ENCODE measurements at regions not wholly inside any gene's neighbourhood (a gene's known extent, or its start where the extent isn't known, plus 50 kb on each side); places are given as distances from the start of the nearest gene placed in this dataset.

DNA sequence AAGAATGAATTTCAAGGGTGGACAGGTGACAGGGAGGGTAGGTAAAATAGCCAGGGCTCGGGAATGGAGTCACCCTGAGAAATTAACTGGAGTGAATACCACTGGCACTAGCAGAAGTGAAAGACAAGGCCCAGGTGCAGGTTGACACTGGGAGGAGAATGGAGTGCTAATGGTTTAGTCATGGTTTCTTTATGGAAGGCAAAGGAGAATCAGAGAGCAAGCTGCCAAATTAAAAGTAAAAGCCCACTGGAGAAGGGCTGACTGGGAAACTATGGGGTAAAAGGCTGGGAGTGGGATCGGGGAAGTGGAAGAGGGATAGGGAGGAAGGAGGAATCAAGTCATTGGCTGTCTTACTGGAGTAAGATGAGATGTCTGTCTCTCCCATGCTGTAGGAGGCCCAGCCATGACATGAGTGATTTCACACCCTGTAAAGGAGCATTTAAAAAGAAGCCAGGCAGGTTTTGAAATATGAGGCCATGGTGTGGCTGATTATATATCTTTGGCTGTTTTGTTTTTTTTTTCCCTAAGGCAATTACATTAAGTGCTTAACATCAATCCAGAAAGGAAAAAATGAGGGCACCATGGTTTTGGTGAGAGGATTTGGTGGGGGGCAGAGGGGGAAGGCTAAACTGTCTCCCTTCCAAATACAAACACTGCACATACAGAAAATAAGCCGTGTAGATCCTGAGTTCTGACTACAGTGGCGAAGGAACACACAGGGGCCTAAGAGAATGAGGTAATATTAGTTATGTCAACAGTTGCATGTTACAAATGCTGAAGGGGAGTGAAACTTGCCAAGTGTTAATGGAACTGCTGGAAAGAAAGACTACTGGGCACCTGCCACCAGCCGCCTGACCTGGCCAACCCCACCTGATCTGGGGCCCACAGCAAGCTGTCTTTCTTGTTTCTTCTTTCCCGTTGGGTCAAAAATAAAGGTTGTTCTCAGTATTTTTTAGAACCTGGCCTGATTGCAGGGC lies 183.5 kb upstream of the TSC22D1 start:
- no peak for DNase-seq (ENCODE audit: low spot score)
- intact Hi-C loops (cut with DNase I) = loop anchor here (10.0 kb wide), 1 partner anchor 95 kb away; no protein-coding TSS in a partner anchor

DNA sequence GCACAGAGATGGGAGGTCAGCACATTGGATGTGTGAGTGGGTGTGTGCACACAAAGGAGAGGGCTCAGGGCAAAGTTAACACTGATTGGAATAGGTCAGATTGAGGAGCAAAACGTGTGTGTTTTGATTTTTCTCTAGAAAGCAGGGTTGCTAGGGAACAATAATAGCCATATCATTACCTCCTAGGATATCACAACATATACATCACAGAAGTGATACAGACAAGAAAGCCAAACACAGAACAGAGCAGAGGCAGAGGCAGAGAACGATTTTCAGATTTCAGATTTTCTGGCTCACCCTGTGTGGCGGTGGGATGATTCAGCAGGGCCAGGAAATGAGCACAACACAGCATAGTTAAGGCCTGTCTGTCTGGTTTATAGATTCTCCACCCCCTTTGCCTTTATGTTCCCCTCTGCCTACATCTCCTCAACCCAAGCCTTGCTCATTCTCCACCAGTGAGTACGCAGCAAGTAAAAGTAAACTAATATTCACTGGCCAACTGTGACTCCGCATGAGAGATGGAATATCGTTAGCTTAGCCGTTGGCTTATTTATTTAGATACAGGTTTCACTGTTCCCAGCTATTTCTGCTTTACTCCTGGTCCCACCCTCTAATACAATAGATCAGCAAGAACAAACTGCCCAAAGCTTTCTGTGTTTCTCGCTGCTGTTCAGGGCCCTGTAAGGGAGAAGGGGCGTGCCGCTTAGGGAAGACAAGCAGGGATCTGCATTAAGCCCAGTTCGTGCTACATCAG lies 182.7 kb upstream of the TSC22D1 start:
- DNase-seq (ENCODE audit: low spot score) = no peak
- intact Hi-C loops (cut with DNase I) = loop anchor here (10.0 kb wide), 1 partner anchor 96 kb away; no protein-coding TSS in a partner anchor

DNA sequence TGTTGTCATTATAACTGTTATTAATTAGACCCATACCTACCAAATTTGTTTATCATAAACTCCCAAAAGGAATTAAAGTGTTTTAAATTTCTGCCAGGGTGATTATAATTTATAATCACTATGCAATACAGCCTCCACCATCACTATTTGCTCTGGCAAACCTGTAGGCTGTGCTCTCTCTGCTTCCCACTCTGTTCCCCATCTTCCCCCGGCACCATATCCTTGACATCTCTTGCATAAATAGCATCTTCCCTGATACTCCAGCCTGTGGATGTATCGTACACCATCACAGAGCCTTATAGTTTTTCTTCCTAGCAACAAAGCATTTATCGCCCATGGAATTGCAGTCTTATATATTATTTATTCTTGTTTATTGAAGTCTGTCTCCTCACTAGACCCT lies 181.5 kb upstream of the TSC22D1 start:
- no peak for DNase-seq (ENCODE audit: low spot score)
- intact Hi-C loops (cut with DNase I) = loop anchor here (10.0 kb wide), 1 partner anchor 97 kb away; no protein-coding TSS in a partner anchor

DNA sequence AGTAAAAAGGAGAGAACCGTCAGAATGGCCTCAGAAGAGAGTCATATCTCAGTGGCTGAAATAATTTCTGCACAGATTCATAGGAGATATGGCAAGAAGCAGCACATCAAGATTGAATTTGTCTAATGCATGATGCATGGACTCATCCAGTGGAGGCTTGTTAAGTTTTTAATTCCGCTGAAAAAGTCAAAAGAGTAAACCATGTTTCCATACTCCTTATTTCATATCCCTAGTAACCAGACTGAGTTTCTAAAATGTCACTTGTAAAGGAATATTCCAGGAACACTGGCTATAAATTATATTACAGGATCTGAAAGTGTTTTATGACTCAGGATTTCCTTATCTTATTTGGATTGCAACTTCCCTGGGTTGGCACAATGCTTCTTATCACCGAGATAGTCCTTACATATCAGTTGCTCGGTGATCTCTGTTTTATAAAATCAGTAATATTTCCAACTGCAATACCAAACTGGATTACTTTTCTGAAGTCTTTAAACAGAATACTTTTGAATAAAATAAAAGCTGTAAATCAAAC lies 180.2 kb upstream of the TSC22D1 start:
- intact Hi-C loops (cut with DNase I) = loop anchor here (10.0 kb wide), 1 partner anchor 98 kb away; no protein-coding TSS in a partner anchor
- DNase-seq (ENCODE audit: low spot score) = no peak

DNA sequence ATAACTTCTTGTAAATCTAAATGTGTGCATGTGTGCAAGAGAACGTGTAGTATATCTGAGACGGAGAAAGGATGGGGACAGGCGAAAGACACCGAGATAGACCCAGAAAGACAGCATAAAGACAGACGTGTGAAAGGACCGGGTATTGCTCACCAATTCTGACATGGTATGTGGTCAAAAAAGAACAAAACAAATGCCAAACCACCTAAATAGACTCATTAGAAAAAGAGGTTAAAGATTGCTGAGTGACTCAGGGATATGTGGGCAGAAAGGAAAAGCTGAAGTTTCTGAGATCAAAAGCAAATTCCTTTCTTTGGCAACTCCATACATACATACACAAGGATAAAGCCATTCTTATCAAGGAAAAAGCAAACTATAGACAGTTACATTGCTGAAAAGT lies 179.7 kb upstream of the TSC22D1 start:
- intact Hi-C loops (cut with DNase I) = loop anchor here (10.0 kb wide), 1 partner anchor 99 kb away; no protein-coding TSS in a partner anchor
- DNase-seq (ENCODE audit: low spot score) = no peak

DNA sequence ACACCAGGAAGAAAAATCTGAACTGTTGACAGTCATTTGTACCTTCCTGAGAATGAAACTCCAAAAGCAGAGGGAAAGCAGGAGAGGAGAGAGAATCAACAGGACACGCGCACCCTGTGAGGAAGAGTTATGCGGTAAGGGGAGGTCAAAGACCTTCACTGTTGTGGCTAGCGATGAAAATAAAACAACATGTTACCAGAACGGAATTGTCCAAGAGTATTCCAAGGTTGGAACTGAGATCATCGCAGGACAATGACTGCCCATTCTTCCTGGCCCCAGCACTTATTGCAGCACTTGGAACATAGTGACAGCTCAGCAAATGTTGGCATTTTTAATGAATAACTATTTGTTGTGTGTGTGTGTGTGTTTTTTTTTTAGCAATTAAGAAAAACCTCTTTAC lies 176.0 kb upstream of the TSC22D1 start:
- DNase-seq (ENCODE audit: low spot score) = no peak
- intact Hi-C loops (cut with DNase I) = loop anchor here (10.0 kb wide), 1 partner anchor 103 kb away; no protein-coding TSS in a partner anchor

DNA sequence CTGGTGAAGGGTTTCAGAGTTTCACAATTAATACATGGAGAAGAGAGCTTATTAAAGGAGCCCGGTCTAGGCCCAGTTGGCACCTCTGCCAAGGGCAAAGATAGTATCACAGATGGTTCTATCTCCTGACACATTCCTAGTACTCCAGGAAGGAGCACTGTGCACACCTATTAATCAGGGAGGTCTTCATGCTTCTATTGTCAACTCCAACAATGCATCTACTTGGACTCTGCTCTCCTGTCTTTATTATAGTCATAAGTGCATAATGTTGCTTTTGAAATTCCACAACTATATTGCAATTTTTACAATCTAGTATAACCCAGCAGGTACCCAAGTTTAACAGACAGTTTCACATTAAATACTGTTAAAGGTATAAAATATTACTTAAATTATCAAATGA lies 174.5 kb upstream of the TSC22D1 start:
- no peak for DNase-seq (ENCODE audit: low spot score)
- intact Hi-C loops (cut with DNase I) = loop anchor here (10.0 kb wide), 1 partner anchor 104 kb away; no protein-coding TSS in a partner anchor

DNA sequence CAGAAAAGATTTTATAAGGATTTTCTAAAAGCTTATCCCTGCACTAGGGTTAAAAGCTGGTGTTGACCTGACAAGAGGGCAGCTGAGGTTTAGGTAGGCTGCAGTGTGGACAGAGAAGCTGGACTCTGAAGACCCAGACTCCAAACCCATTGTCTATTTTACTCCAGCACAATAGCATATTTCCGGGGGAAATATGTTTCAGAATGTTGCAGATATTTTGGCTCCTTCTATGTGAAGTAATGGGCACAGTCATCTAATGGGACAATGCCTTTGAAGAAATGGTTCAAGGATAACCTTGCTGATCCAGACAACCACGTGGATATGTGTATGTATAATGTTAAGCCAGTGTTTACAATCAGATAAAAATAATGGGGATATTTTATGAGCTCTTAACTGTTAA lies 173.8 kb upstream of the TSC22D1 start:
- intact Hi-C loops (cut with DNase I) = loop anchor here (10.0 kb wide), 1 partner anchor 105 kb away; no protein-coding TSS in a partner anchor
- DNase-seq (ENCODE audit: low spot score) = no peak

DNA sequence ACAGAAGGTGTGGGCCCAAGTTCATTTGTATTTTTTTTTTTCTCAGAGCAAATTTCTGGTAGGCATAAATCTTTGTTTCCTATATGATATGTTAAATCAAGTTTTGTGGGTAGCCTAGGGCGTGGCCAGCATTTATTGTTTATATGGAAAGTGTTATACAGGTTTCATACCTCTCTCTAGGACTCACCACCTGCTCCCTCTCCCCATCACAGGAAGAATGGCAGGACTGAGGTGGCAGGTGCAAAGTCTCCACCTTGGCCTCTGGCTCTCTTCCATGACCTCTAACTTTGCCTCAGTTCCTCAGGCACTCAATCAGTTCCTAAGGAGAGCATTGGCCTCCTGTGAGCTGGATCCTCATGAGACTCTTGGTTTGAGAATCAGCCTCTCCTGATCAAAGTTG lies 172.3 kb upstream of the TSC22D1 start:
- intact Hi-C loops (cut with DNase I) = no loop called here
- DNase-seq (ENCODE audit: low spot score) = no peak

DNA sequence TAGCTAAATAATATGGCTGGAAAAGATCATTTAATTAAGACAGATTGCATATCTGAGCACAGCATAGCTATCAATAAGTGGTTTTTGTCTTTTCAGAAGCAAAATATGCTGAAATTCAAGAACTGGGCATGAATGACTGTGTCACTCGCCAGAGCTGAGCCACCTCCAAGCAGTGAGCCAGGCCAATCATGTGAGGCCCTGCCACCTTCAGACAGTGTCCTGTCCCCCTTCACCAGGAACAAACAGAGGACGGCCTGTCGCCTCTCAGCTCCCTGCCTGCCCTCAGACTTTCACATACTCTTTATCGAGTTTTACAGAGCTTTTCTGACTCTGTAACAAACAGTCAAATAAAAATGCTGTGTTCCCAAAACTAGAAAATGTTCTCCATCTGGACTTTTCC lies 171.0 kb upstream of the TSC22D1 start:
- intact Hi-C loops (cut with DNase I) = no loop called here
- DNase-seq (ENCODE audit: low spot score) = no peak

DNA sequence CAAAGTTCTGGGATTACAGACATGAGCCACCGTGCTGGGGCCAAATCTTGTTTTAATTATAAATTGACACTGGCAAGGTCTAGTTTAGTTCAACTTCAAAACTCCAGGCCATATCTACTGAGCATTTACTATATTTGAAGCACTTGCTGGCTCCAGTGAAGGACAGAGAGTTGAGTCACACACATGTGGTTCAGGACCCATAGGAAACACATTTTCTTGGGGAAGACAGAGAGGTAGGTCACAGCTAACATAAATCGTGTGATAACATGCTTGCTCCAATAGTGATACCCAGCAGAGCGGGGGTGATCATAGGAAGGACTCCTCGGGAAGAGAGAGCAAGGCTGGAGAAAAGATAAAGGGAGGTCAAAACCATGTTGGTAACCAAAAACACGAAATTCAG lies 170.6 kb upstream of the TSC22D1 start:
- DNase-seq (ENCODE audit: low spot score) = no peak
- intact Hi-C loops (cut with DNase I) = no loop called here

DNA sequence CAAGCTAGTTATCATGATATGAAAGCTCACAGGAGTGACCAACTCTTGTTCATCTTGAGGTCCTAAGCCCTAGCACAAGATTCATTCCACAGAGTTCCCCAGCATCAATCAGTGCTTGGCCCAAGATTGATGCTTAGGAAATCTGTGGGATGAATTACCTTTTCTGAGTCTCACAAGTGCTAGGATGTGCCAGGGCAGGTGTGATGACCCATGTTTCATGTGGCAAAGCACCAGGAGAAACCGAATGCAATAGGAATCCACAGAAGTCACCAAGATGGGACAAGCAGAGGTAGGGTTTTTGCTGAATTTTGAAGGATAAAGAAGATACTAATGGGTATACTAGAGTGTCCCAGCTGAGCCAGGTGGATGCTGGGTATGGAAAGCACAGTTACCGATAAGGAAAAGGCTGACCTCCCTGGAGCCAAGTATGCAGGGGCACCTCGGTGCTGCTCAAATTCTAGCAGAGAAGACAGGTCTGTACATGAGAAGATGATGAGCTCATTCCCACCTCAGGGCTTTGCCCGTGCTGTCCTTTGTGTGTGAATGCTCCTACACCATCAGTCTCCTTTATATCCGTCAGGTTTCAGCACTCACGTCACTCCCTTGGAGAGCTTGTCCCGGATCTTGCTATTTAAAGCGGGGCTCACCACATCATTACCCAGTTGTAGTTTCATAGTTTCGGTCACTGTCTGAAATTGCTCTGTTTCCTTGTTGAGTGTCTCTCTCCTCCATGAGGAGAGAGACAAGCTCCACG lies 168.9 kb upstream of the TSC22D1 start:
- intact Hi-C loops (cut with DNase I) = no loop called here
- DNase-seq (ENCODE audit: low spot score) = no peak

DNA sequence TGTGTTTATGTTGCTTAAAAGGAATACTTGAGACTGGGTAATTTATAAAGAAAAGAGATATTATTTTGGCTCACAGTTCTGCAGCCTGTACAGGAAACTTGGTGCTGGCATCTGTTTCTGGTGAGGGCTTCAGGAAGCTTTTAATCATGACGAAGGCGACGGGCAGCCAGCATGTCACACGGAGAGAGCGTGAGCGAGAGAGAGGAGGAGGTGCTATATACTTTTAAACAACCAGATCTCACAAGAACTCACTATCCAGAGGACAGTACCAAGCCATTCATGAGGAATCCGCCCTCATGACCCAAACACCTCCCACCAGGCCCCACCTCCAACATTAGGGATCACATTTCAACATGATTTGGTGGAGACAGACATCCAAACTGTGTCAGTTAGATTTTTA lies 163.4 kb upstream of the TSC22D1 start:
- DNase-seq (ENCODE audit: low spot score) = no peak
- intact Hi-C loops (cut with DNase I) = no loop called here

DNA sequence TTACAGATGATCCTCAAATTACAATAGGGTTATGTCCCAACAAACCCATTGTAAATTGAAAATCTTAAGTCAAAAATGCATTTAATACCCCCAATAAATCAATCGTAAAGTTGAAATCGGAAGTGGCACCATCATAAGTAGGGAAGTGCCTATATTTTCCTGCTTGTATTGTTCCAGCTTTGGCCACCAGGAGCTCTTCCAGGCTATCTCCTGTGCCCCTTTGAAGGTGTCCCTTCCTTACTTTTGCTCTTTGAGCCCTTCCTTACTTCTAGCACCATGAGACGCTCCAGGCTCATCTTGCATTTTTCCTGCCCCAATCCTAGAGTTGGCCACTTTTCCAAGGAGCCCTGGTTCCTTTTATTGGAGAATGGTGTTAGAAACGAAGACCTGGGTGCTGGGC lies 163.0 kb upstream of the TSC22D1 start:
- DNase-seq (ENCODE audit: low spot score) = no peak
- intact Hi-C loops (cut with DNase I) = no loop called here

DNA sequence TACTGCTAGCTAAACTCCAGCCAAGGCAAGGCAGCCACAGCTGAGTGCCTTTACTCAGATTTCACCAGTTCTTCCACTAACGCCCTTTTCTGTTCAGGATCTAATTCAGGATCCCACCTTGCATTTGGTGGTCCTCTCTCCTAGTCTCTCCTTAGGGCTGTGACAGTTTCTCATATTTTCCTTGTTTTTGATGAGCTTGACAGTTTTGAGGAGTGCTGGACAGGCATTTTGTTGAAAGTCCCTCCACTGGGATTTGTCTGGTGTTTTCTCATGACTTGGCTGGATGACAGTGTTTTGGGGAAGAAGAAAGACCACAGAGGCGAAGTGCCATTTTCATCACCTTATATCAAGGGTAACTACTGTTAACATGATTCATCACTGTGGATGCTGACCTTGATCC lies 162.3 kb upstream of the TSC22D1 start:
- intact Hi-C loops (cut with DNase I) = no loop called here
- DNase-seq (ENCODE audit: low spot score) = no peak

DNA sequence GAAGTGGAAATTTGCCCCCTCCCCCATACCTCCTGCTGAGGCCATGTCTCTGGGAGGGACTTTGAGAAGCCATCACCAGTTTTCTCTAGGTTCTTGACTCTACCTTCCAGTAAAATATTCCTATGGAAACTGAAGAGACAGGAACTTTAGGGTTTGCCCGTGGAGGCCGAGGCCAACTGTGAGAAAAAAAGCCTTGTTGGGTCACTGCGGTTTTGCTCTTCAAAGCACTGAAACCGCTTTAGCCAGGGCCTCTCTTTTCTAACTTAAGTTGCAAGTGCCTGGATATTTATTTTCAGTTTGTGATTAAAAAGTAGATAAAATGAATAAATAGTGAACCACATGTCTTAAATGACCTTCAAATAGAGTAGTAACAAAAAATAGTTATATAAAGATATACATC lies 159.7 kb upstream of the TSC22D1 start:
- no peak for DNase-seq (ENCODE audit: low spot score)
- intact Hi-C loops (cut with DNase I) = no loop called here

DNA sequence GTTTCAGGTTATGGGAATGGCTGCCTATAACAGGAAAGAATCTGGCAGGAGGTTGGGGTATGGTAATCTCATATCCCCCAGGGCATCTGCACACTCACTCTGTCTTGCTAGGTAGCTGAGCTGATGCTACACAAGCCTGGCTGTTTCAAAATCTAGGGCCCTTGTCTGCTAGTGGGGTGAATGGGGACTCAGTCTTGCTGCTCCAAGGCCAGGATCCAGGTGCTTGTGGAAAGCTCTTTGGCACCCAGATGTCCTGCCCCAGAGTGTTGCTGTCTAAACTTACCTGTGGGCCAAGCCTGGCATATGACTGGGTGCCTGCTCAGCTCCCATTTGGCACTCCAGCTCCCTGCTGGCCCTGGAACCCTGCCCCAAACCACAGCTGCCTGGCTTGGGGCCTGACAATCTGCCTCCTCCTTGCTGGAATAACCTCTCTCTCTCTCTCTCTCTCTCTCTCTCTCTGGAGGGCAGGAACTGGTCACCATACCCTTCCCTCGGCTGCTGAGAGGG lies 158.1 kb upstream of the TSC22D1 start:
- peak; percentile 84 for DNase-seq (ENCODE audit: low spot score)
- intact Hi-C loops (cut with DNase I) = no loop called here

DNA sequence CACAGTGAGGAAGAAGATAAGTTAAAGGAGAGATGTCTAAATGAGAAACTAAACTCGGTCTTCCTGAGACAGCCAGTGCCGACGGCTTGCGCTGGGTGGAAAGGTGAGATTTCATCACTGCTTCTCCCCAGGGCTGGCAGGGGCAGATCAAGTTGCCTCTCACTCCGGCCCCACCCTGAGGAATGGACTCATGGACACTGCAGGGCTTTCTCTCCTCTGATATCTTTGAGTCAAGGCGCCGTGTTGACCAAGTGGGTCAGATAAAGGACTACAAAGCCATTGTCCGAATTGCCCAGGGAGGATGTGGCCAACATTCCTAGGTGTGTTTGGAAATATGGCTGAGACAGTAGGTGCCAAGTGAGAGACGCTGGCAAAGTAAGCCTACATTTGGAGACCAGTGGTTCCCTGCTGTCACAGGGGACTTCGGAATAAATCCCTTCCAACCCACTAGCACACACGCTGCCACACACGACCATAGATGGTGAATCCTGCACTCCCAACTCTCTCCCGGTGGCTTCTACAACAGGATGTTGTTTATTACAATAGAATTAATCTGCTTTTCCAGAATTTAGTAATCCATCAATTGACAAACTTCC lies 156.5 kb upstream of the TSC22D1 start:
- intact Hi-C loops (cut with DNase I) = no loop called here
- DNase-seq (ENCODE audit: low spot score) = no peak

DNA sequence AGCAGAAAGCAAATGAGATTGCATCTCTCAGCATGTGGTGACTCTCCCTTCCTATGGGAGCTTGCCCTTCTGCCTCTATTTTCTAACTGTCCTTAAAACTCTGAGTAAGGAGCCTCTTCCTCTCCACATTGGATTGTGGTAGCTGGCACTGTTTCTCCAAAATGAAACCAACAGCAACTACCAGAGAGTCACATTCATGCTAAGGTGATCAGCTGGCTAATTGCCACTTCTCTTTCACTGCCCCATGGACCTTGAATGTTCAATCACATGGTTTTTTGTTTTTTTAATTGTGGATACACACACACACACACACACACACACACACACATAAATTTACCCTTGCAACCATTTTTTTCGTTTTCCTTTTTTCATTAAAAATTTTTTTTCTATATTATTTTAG lies 154.7 kb upstream of the TSC22D1 start:
- intact Hi-C loops (cut with DNase I) = no loop called here
- DNase-seq (ENCODE audit: low spot score) = no peak
